ENCODE measurements at regions not wholly inside any gene's neighbourhood (a gene's known extent, or its start where the extent isn't known, plus 50 kb on each side); places are given as distances from the start of the nearest gene placed in this dataset.

GRCh38 chr9:73806876-73807275 is 655.2 kb downstream of the ANXA1 start:
- Histone ChIP-seq H3K9me3 (ENCODE audit: control insufficient read depth, insufficient read depth, low read length) (no peaks in the 10 kb centered on the region), H3K79me2 (ENCODE audit: control insufficient read depth, low read length) (no peaks in the 10 kb centered on the region), H3K9me2 (replicated peaks; ENCODE audit: control insufficient read depth, low read length) (no peaks in the 10 kb centered on the region), H3K4me1 (ENCODE audit: control insufficient read depth, low read length) (no peaks in the 10 kb centered on the region), H4K20me1 (ENCODE audit: control insufficient read depth, insufficient read depth, low read depth, low read length) (no peaks in the 10 kb centered on the region), H3K4me2 (ENCODE audit: low read length) (no peak overlapping the region), H3K36me3 (ENCODE audit: control insufficient read depth, low read length) (no peaks in the 10 kb centered on the region), H3K4me3 (ENCODE audit: low read length) (no peak overlapping the region), H3F3A (ENCODE audit: control insufficient read depth, insufficient read depth) (no peaks in the 10 kb centered on the region), H3K27ac (ENCODE audit: low read depth, low read length) (no peak overlapping the region), H3K27me3 (ENCODE audit: control insufficient read depth, low read length) (no peaks in the 10 kb centered on the region)
- no peak for TF ChIP-seq CTCF (IDR thresholded peaks at IDR 0.05; ENCODE audit: low read depth, low read length, poor library complexity, severe bottlenecking)
- no peak for TF ChIP-seq EZH2phosphoT487 (IDR thresholded peaks at IDR 0.05; ENCODE audit: borderline replicate concordance, low read length)

- Histone ChIP-seq H3F3A (ENCODE audit: control insufficient read depth, insufficient read depth) (no peaks in the 10 kb centered on the region), H3K79me2 (ENCODE audit: control insufficient read depth, low read length) (no peaks in the 10 kb centered on the region), H3K9me3 (ENCODE audit: control insufficient read depth, insufficient read depth, low read length) (no peaks in the 10 kb centered on the region), H4K20me1 (ENCODE audit: control insufficient read depth, insufficient read depth, low read depth, low read length) (no peaks in the 10 kb centered on the region), H3K4me2 (ENCODE audit: low read length) (no peak overlapping the region), H3K36me3 (ENCODE audit: control insufficient read depth, low read length) (no peaks in the 10 kb centered on the region), H3K4me1 (ENCODE audit: control insufficient read depth, low read length) (no peaks in the 10 kb centered on the region), H3K9me2 (replicated peaks; ENCODE audit: control insufficient read depth, low read length) (no peaks in the 10 kb centered on the region), H3K27ac (ENCODE audit: low read depth, low read length) (no peak overlapping the region), H3K27me3 (ENCODE audit: control insufficient read depth, low read length) (no peaks in the 10 kb centered on the region), H3K4me3 (ENCODE audit: low read length) (no peak overlapping the region)
- no peak for TF ChIP-seq CTCF (IDR thresholded peaks at IDR 0.05; ENCODE audit: low read depth, low read length, poor library complexity, severe bottlenecking)
- no peak for TF ChIP-seq EZH2phosphoT487 (IDR thresholded peaks at IDR 0.05; ENCODE audit: borderline replicate concordance, low read length)
These were observed 656.3 kb downstream of the ANXA1 start for GRCh38 chr9:73807952-73808351.

- Histone ChIP-seq H3F3A (ENCODE audit: control insufficient read depth, insufficient read depth) (no peaks in the 10 kb centered on the region), H3K4me3 (ENCODE audit: low read length) (no peak overlapping the region), H3K27me3 (ENCODE audit: control insufficient read depth, low read length) (no peaks in the 10 kb centered on the region), H3K79me2 (ENCODE audit: control insufficient read depth, low read length) (no peaks in the 10 kb centered on the region), H3K4me1 (ENCODE audit: control insufficient read depth, low read length) (no peaks in the 10 kb centered on the region), H3K9me3 (ENCODE audit: control insufficient read depth, insufficient read depth, low read length) (no peaks in the 10 kb centered on the region), H3K36me3 (ENCODE audit: control insufficient read depth, low read length) (no peaks in the 10 kb centered on the region), H4K20me1 (ENCODE audit: control insufficient read depth, insufficient read depth, low read depth, low read length) (no peaks in the 10 kb centered on the region), H3K9me2 (replicated peaks; ENCODE audit: control insufficient read depth, low read length) (no peaks in the 10 kb centered on the region), H3K27ac (ENCODE audit: low read depth, low read length) (no peak overlapping the region), H3K4me2 (ENCODE audit: low read length) (no peak overlapping the region)
- TF ChIP-seq CTCF (IDR thresholded peaks at IDR 0.05; ENCODE audit: low read depth, low read length, poor library complexity, severe bottlenecking), result no peak
- no peak for TF ChIP-seq EZH2phosphoT487 (IDR thresholded peaks at IDR 0.05; ENCODE audit: borderline replicate concordance, low read length)
These were observed 659.0 kb downstream of the ANXA1 start for GRCh38 chr9:73810585-73811215.

Measured in DOHH2 (cell line).